ENCODE measurements at regions not wholly inside any gene's neighbourhood (a gene's known extent, or its start where the extent isn't known, plus 50 kb on each side); places are given as distances from the start of the nearest gene placed in this dataset.

- TF ChIP-seq, protein P1, sequence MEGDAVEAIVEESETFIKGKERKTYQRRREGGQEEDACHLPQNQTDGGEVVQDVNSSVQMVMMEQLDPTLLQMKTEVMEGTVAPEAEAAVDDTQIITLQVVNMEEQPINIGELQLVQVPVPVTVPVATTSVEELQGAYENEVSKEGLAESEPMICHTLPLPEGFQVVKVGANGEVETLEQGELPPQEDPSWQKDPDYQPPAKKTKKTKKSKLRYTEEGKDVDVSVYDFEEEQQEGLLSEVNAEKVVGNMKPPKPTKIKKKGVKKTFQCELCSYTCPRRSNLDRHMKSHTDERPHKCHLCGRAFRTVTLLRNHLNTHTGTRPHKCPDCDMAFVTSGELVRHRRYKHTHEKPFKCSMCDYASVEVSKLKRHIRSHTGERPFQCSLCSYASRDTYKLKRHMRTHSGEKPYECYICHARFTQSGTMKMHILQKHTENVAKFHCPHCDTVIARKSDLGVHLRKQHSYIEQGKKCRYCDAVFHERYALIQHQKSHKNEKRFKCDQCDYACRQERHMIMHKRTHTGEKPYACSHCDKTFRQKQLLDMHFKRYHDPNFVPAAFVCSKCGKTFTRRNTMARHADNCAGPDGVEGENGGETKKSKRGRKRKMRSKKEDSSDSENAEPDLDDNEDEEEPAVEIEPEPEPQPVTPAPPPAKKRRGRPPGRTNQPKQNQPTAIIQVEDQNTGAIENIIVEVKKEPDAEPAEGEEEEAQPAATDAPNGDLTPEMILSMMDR (IDR thresholded peaks at IDR 0.05) = no peak
- TF ChIP-seq EP300 (IDR thresholded peaks at IDR 0.05) (no peak), POLR2A (IDR thresholded peaks at IDR 0.05; ENCODE audit: low read depth) (no peak), POLR2AphosphoS5 (IDR thresholded peaks at IDR 0.05) (no peak)
Observed at GRCh38 chr16:79845734-79846135, 245.2 kb upstream of the MAF start.

Data from esophagus muscularis mucosa (tissue), 4 donors.